Suppressor macrophage treated with lipopolysaccharide for 4 hours (primary cell): ENCODE measurements at regions not wholly inside any gene's neighbourhood (a gene's known extent, or its start where the extent isn't known, plus 50 kb on each side); places are given as distances from the start of the nearest gene placed in this dataset.

Experiments used
- DNase-seq: peaks from one replicate; pipeline ENCODE4 v3.0.0-alpha.2; 2020

GRCh38 chr11:45470151-45470793, 184.1 kb upstream of the SYT13 start:
- DNase-seq = no peak

GRCh38 chr11:45468267-45468856, 182.2 kb upstream of the SYT13 start:
- DNase-seq = no peak

- no peak for DNase-seq
Measured at GRCh38 chr11:45463541-45463940, 177.4 kb upstream of the SYT13 start.

GRCh38 chr11:45461514-45461913, 175.4 kb upstream of the SYT13 start:
- DNase-seq = no peak

GRCh38 chr11:45459491-45459890, 173.3 kb upstream of the SYT13 start:
- DNase-seq = no peak

- no peak for DNase-seq
Measured at GRCh38 chr11:45458269-45458668, 172.1 kb upstream of the SYT13 start.

GRCh38 chr11:45457649-45458048, 171.5 kb upstream of the SYT13 start:
- no peak for DNase-seq

- DNase-seq = no peak
Measured at GRCh38 chr11:45456686-45457085, 170.5 kb upstream of the SYT13 start.

GRCh38 chr11:45455536-45455935, 169.4 kb upstream of the SYT13 start:
- DNase-seq = no peak

GRCh38 chr11:45454917-45455401, 168.8 kb upstream of the SYT13 start:
- no peak for DNase-seq

GRCh38 chr11:45453721-45454120, 167.6 kb upstream of the SYT13 start:
- no peak for DNase-seq

- DNase-seq = no peak
Measured at GRCh38 chr11:45451766-45452440, 165.8 kb upstream of the SYT13 start.

GRCh38 chr11:45450189-45450588, 164.0 kb upstream of the SYT13 start:
- no peak for DNase-seq

GRCh38 chr11:45449036-45449601, 163.0 kb upstream of the SYT13 start:
- no peak for DNase-seq

- DNase-seq = no peak
Measured at GRCh38 chr11:45448561-45448960, 162.4 kb upstream of the SYT13 start.

GRCh38 chr11:45446998-45447397, 160.9 kb upstream of the SYT13 start:
- no peak for DNase-seq

GRCh38 chr11:45446434-45446833, 160.3 kb upstream of the SYT13 start:
- no peak for DNase-seq

- peak; percentile 29 for DNase-seq
Measured at GRCh38 chr11:45444796-45445195, 158.7 kb upstream of the SYT13 start.

- no peak for DNase-seq
Measured at GRCh38 chr11:45440111-45440510, 154.0 kb upstream of the SYT13 start.

GRCh38 chr11:45436966-45437365, 150.8 kb upstream of the SYT13 start:
- no peak for DNase-seq

- DNase-seq = no peak
Measured at GRCh38 chr11:45436118-45436517, 150.0 kb upstream of the SYT13 start.

GRCh38 chr11:45435706-45436105, 149.6 kb upstream of the SYT13 start:
- no peak for DNase-seq

GRCh38 chr11:45432910-45433309, 146.8 kb upstream of the SYT13 start:
- no peak for DNase-seq

- no peak for DNase-seq
Measured at GRCh38 chr11:45432100-45432499, 146.0 kb upstream of the SYT13 start.
